AG09319 (cell line): ENCODE measurements at regions not wholly inside any gene's neighbourhood (a gene's known extent, or its start where the extent isn't known, plus 50 kb on each side); places are given as distances from the start of the nearest gene placed in this dataset.
"Not testable (repeated sequence)": the region's sequence is repeated elsewhere in the genome, so short reads cannot be mapped to it uniquely, and the experiment has no call there.

ENCODE experiments used
- DNase-seq: peaks from one replicate; pipeline ENCODE4 v3.0.0-alpha.2; 2010; ENCODE audit warnings: low read depth; ENCODE audit errors: extremely low read depth
- TF ChIP-seq, protein P1 (sequence below): IDR thresholded peaks from 2 replicates; pipeline ENCODE4 v1.5.1; 2011; ENCODE audit warnings: low read depth, mild to moderate bottlenecking, inconsistent platforms, low read length, moderate library complexity

DNA sequence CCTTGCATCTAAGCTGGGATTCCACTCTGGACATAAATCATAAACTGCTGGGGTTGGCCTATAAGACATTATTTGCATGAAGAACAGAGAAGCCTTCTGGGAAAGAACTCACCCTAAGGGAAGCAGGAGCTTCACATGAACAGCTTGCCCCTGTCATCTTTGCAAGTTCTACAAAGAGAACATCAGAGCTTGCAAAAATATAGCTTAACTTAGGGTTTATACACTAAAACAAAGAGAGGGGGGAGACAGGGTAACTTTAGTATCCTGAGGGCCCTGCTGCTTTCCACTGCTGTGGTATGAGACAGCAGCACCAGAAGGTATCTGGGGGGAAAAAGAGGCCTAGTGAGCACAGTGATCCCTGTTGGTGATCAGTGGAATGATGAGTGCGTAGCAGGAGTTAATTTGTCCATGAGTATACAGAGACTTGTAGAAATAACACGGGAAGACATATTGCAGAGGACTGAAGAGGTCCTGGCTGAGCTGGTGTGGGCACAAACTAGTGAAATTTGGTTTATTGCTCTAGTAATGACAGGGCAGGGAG is 116.1 kb upstream of the TSC22D1 start:
- TF ChIP-seq, protein P1, sequence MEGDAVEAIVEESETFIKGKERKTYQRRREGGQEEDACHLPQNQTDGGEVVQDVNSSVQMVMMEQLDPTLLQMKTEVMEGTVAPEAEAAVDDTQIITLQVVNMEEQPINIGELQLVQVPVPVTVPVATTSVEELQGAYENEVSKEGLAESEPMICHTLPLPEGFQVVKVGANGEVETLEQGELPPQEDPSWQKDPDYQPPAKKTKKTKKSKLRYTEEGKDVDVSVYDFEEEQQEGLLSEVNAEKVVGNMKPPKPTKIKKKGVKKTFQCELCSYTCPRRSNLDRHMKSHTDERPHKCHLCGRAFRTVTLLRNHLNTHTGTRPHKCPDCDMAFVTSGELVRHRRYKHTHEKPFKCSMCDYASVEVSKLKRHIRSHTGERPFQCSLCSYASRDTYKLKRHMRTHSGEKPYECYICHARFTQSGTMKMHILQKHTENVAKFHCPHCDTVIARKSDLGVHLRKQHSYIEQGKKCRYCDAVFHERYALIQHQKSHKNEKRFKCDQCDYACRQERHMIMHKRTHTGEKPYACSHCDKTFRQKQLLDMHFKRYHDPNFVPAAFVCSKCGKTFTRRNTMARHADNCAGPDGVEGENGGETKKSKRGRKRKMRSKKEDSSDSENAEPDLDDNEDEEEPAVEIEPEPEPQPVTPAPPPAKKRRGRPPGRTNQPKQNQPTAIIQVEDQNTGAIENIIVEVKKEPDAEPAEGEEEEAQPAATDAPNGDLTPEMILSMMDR: no peak
- no peak for DNase-seq

DNA sequence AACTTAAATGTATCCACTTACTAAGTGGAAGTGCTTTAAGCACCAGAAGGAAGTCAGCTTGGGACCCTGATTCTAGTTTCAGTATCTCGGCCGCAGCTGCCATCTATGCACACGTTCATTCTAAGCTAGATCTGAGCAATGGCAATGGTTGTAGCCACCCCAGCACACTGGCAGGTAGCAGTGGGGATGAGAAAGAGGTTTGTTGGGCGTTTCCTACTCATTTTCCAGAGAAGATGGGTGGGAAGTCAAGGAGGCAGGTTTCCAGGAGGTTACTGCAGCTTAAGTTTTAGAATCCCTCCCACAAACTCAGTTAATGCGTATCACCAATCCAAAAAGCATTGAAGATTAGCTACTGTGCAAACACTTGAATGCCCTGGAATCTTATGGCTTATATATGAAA is 114.2 kb upstream of the TSC22D1 start:
- TF ChIP-seq, protein P1: no peak
- no peak for DNase-seq

DNA sequence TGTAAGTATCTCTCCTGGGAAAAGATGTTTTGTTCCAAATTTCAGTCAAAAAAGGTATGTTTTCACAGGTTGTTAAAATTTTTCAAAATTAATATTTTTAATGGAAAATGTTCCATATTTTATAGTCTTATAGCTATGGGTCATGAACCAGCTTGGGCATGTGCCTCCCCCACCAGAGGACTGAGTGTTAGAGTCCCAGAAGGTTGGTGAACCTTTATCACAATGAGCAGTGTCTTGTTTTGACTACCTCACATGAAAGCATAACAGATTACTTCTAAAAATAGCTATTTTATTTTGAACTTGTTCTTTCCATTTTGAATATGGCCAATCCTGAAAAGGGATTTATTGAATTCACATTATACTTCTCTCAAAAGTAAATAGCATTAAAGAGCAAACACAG is 112.5 kb upstream of the TSC22D1 start:
- no peak for DNase-seq

DNA sequence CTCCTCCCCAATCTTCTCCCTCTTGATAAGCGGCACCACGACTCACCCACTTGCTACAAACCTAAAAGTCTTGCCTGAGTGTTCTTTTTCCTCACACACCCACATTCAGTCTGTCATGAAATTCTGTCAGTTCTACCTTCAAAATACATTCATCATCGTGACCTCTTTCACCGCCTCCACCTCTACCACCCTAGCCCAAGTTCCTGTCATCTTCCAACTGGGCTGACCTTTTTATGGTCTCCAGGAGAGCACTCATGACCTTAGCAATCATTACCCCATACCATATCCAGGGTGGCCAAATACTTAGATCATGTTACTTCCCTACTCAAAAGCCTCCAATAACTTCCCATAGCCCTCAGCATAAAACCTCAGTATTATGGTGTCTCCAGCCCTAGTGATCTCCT is 110.4 kb upstream of the TSC22D1 start:
- no peak for DNase-seq
- TF ChIP-seq, protein P1: no peak

More for the DNA sequence above, 112.5 kb upstream of the TSC22D1 start:
- TF ChIP-seq, protein P1: no peak

DNA sequence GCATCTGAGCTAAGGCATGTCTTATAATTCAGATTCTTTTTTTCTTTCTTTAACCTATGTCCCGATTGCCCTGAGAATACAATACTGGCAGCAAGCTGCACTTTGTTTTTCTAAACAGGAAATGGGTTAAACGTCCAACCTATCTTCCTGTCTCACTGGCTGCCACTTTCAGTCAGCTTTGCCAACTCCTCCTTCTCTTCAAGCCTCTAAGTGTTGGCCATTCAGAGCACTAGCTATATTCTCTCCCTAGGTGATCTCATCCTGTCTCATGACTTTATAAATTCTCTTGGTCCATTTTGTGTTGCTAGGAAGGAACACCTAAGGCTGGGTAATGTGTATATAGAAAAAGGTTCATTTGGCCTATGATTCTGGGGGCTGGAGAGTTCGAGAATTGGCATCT is 109.5 kb upstream of the TSC22D1 start:
- TF ChIP-seq, protein P1: no peak
- no peak for DNase-seq

DNA sequence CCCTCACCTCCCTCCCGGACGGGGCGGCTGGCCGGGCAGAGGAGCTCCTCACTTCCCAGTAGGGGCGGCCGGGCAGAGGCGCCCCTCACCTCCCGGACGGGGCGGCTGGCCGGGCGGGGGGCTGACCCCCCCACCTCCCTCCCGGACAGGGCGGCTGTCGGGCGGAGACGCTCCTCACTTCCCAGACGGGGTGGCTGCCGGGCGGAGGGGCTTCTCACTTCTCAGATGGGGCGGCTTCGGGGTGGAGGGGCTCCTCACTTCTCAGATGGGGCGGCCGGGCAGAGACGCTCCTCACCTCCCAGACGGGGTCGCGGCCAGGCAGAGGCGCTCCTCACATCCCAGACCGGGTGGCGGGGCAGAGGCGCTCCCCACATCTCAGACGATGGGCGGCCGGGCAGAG is 106.3 kb upstream of the TSC22D1 start:
- not testable (repeated sequence) for DNase-seq

DNA sequence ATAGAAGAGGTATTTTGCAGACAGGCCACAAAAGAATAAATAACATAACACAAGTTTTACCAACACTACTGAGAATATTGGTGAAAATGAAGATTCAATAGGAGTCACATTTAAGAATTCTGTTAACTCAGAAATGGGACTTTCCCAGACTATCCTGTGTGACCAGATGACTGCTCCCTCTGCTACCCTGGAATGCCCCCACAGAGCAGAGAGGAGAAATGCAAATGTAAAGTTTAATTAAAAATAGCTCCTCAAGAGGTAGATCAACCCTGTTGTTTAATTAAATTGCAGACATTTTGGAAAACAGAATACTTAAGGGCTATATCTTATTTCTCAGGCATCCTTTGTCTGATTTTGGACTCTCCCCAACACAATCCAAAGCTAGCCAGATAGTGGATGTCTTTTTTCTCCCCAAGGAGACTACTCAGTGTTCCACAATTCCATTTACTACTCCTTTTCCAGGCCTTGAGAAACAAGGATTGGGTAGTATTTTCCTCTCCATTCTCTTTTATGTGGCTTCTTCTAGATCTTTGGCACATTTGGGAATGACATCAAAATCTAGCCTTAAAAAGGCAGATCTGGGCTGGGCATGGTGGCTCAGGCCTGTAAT is 104.7 kb upstream of the TSC22D1 start:
- no peak for DNase-seq
- TF ChIP-seq, protein P1: no peak

DNA sequence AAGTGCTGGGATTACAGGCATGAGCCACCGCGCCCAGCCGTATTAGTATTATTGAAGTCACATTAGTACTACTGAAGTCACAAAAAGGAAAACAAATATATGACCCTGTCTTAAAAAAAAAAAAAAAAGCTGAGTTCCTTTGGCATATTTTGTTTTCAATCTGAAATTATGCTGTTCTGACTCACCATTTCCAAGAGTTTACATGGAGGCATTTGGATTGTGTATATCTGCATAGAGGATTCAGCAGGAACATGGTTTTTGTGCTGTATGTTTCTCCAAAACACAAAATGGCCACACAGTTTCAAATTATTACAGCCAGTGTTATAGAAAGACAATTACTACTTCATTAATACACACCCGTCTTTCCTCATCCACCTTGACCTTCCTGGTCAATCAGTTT is 103.5 kb upstream of the TSC22D1 start:
- no peak for DNase-seq
- TF ChIP-seq, protein P1: no peak
